ENCODE measurements at regions not wholly inside any gene's neighbourhood (a gene's known extent, or its start where the extent isn't known, plus 50 kb on each side); places are given as distances from the start of the nearest gene placed in this dataset.

DNA sequence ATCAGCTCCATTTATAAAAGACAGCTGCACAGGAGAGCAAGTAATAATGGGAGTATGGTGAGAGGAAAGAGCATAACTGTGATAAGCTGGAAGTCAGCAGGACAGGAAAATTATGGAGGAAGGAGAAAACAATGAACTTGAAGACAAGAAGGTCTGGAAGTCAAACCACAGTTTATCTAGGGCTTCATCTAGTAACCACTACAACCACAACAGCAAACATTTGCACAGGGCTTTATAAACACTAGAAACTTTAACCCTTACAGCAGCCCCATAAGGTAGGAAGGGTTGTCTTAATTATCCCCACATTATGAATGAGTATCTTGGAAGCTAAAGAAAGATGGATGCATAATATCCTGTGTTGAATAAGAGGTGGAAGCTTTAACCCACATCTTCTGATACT is 820.8 kb downstream of the IGSF11 start:
- ATAC-seq: no peak
- Histone ChIP-seq H3K4me1 (ENCODE audit: insufficient read depth, low read length) (no peaks in the 10 kb centered on the region), H3K9me3 (ENCODE audit: low read length) (peaks cover 33% of the 10 kb centered on the region), H3K79me2 (ENCODE audit: low read length) (no peaks in the 10 kb centered on the region), H3F3A (ENCODE audit: low read length, unreplicated experiment) (no peaks in the 10 kb centered on the region), H3K36me3 (ENCODE audit: low read depth, low read length) (no peaks in the 10 kb centered on the region), H3K27ac (ENCODE audit: low read length) (no peak overlapping the region), H3K27me3 (ENCODE audit: low read length) (no peaks in the 10 kb centered on the region), H3K4me2 (ENCODE audit: low read length) (no peak overlapping the region), H4K20me1 (ENCODE audit: low read length) (no peaks in the 10 kb centered on the region), H2AFZ (ENCODE audit: low read length) (no peak overlapping the region), H3K9ac (ENCODE audit: low read length) (no peak overlapping the region), H3K4me3 (ENCODE audit: low read length) (no peak overlapping the region), H3K9me2 (replicated peaks; ENCODE audit: low read length) (no peaks in the 10 kb centered on the region)
- ChIA-PET POLR2A (ENCODE audit: unreplicated experiment) (no interaction called here), CTCF (no interaction called here)
- no peak for DNase-seq
- BruUV-seq (replicated peaks): no TSS peak
- intact Hi-C loops (cut with micrococcal nuclease): no loop called here
- TF ChIP-seq EZH2 (IDR thresholded peaks at IDR 0.05; ENCODE audit: low read length, unreplicated experiment) (no peak), CTCF (conservative IDR thresholded peaks at IDR 0.05; ENCODE audit: low read depth, low read length) (no peak), EZH2phosphoT487 (IDR thresholded peaks at IDR 0.05; ENCODE audit: borderline replicate concordance, low read length) (no peak)

- H3F3A ChIP-seq (ENCODE audit: low read length, unreplicated experiment): no peaks in the 10 kb centered on the region
- no peak for ATAC-seq
- H3K9me3 ChIP-seq (ENCODE audit: low read length): peaks cover 33% of the 10 kb centered on the region
- no peak for TF ChIP-seq EZH2phosphoT487 (IDR thresholded peaks at IDR 0.05; ENCODE audit: borderline replicate concordance, low read length)
- H4K20me1 ChIP-seq (ENCODE audit: low read length): no peaks in the 10 kb centered on the region
- no peak overlapping the region for H3K4me3 ChIP-seq (ENCODE audit: low read length)
- H3K9me2 ChIP-seq (replicated peaks; ENCODE audit: low read length): no peaks in the 10 kb centered on the region
- H3K27ac ChIP-seq (ENCODE audit: low read length): no peak overlapping the region
- intact Hi-C loops (cut with micrococcal nuclease): no loop called here
- H2AFZ ChIP-seq (ENCODE audit: low read length): no peak overlapping the region
- H3K4me1 ChIP-seq (ENCODE audit: insufficient read depth, low read length): no peaks in the 10 kb centered on the region
- no TSS peak for BruUV-seq (replicated peaks)
- H3K4me2 ChIP-seq (ENCODE audit: low read length): no peak overlapping the region
- POLR2A ChIA-PET (ENCODE audit: unreplicated experiment): no interaction called here
- DNase-seq: no peak
- H3K27me3 ChIP-seq (ENCODE audit: low read length): no peaks in the 10 kb centered on the region
- H3K36me3 ChIP-seq (ENCODE audit: low read depth, low read length): no peaks in the 10 kb centered on the region
- CTCF ChIA-PET: no interaction called here
- H3K79me2 ChIP-seq (ENCODE audit: low read length): no peaks in the 10 kb centered on the region
- no peak overlapping the region for H3K9ac ChIP-seq (ENCODE audit: low read length)
Observed at GRCh38 chr3:118226206-118226605, 808.4 kb downstream of the IGSF11 start.

DNA sequence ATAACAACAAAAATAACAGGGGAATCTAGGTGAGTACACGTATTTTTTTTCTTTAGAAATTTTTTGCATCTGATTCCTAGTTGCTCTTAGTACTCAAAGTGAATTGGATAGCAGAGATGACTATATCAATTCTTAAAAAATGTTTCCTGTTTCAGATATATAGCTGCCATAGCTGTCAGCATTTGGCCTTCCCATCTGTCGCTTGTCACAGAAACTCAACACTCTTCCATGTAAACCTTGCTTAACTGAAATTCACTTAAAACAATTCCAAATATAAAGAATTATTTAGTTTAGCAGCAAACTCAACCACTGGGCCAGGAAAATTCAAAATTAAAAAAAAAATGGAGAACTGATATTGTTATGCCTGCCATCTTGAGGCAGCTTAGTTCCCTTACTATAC is 807.5 kb downstream of the IGSF11 start:
- Histone ChIP-seq H3K79me2 (ENCODE audit: low read length) (no peaks in the 10 kb centered on the region), H3K9ac (ENCODE audit: low read length) (no peak overlapping the region), H3K4me3 (ENCODE audit: low read length) (no peak overlapping the region), H3F3A (ENCODE audit: low read length, unreplicated experiment) (no peaks in the 10 kb centered on the region), H3K4me1 (ENCODE audit: insufficient read depth, low read length) (no peaks in the 10 kb centered on the region), H3K4me2 (ENCODE audit: low read length) (no peak overlapping the region), H3K27me3 (ENCODE audit: low read length) (no peaks in the 10 kb centered on the region), H3K36me3 (ENCODE audit: low read depth, low read length) (no peaks in the 10 kb centered on the region), H3K9me2 (replicated peaks; ENCODE audit: low read length) (no peaks in the 10 kb centered on the region), H4K20me1 (ENCODE audit: low read length) (no peaks in the 10 kb centered on the region), H3K9me3 (ENCODE audit: low read length) (peaks cover 27% of the 10 kb centered on the region), H2AFZ (ENCODE audit: low read length) (no peak overlapping the region), H3K27ac (ENCODE audit: low read length) (no peak overlapping the region)
- ChIA-PET CTCF (no interaction called here), POLR2A (ENCODE audit: unreplicated experiment) (no interaction called here)
- intact Hi-C loops (cut with micrococcal nuclease): no loop called here
- ATAC-seq (no peak), DNase-seq (no peak)
- BruUV-seq (replicated peaks): no TSS peak
- TF ChIP-seq CTCF (conservative IDR thresholded peaks at IDR 0.05; ENCODE audit: low read depth, low read length): no peak
- no peak for TF ChIP-seq EZH2 (IDR thresholded peaks at IDR 0.05; ENCODE audit: low read length, unreplicated experiment)
- no peak for TF ChIP-seq EZH2phosphoT487 (IDR thresholded peaks at IDR 0.05; ENCODE audit: borderline replicate concordance, low read length)

Measured in PC-3 (cell line).